Testis (tissue), 2 donors: ENCODE measurements at regions not wholly inside any gene's neighbourhood (a gene's known extent, or its start where the extent isn't known, plus 50 kb on each side); places are given as distances from the start of the nearest gene placed in this dataset.

Source experiments
- DNase-seq: peaks from one replicate; pipeline ENCODE4 v3.0.0-alpha.2; 2019
- H3K27ac ChIP-seq, 2 donors: fragments of 200-600 bp; sonication (generic); one replicate each; pipeline ENCODE4 v1.5.1; 2019
- H3K27me3 ChIP-seq: fragments of 200-600 bp; sonication (generic); one replicate; pipeline ENCODE4 v1.5.1; 2019
- H3K36me3 ChIP-seq: fragments of 200-600 bp; sonication (generic); one replicate; pipeline ENCODE4 v1.5.1; 2017; ENCODE audit warnings: low read depth; ENCODE audit errors: missing control alignments
- H3K4me1 ChIP-seq: fragments of 200-600 bp; sonication (generic); one replicate; pipeline ENCODE4 v1.5.1; 2019
- H3K4me3 ChIP-seq, 2 donors: fragments of 200-600 bp; sonication (generic); one replicate each; pipeline ENCODE4 v1.5.1; 2017 to 2019
- H3K9me3 ChIP-seq: fragments of 200-600 bp; sonication (generic); one replicate; pipeline ENCODE4 v1.5.1; 2017
- POLR2A ChIP-seq: fragments of 450-650 bp; IDR thresholded peaks from one replicate; pipeline ENCODE4 v1.6.1; 2017; ENCODE audit warnings: antibody characterized with exemption, mild to moderate bottlenecking, moderate library complexity
- WGBS, 2 donors: methylation state at CpG; one replicate each; pipeline ENCODE4 v1.1.5; 2018; 5-methylcytosine and 5-hydroxymethylcytosine counted together
- intact Hi-C: fragments of 100-400 bp; cut with DNase I; formaldehyde crosslinking; loops from one replicate; pipeline ENCODE4 v1.15.1; 2023; ENCODE audit warnings: low total_unique reads
- TF ChIP-seq, protein P1 (sequence below), 3 experiments: fragments of 450-650 bp in 2 of 3; fragments of 200-600 bp in 1 of 3; sonication (generic) in 1 of 3; IDR thresholded peaks; one replicate each; pipeline ENCODE4 v1.5.1; 2016 to 2019; ENCODE audit warnings: antibody characterized with exemption in 3 of 3, mild to moderate bottlenecking in 2 of 3, moderate library complexity in 1 of 3

DNA sequence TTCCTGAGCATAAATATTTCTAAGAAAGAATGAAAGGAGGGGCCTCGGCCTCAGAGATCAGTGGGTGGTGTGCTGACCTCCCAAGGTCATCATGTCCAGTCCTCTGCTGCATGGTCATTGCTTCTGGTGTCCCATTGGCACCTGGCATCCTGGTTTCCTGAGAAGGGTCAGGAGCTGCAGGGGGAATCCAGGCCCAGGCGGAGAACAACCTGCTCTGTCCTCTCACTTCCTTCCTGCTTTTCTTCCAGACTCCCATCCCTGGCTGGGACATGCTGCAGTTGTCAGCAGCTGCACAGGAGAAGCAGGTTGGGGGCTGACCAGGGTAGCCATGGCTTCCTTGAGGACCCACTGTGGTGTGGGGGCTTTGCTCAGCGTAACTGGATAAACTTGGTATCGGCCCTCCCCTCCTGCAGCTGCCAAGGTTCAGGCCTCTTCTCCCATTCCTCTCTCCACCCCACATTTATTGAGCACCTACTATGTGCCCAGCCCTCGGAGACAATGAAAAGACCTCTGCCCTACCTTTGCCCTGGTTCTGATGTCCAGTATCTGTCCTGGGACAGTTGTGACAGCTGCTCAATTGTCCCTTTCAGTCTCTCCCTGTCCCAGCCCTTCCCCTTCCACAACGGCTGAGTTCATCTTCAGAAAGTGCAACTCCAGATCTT, 155.2 kb downstream of the CEBPB start:
- Histone ChIP-seq H3K36me3 (no peaks in the 10 kb centered on the region), H3K27ac (peak overlapping the region; percentile 70), H3K4me3 (no peak overlapping the region), H3K9me3 (no peaks in the 10 kb centered on the region), H3K4me1 (peaks cover 11% of the 10 kb centered on the region), H3K27me3 (no peaks in the 10 kb centered on the region)
- no peak for DNase-seq
- 80 to 81% methylated on average over 6 of the region's 6 CpGs for WGBS, 2 donors
- TF ChIP-seq, protein P1, sequence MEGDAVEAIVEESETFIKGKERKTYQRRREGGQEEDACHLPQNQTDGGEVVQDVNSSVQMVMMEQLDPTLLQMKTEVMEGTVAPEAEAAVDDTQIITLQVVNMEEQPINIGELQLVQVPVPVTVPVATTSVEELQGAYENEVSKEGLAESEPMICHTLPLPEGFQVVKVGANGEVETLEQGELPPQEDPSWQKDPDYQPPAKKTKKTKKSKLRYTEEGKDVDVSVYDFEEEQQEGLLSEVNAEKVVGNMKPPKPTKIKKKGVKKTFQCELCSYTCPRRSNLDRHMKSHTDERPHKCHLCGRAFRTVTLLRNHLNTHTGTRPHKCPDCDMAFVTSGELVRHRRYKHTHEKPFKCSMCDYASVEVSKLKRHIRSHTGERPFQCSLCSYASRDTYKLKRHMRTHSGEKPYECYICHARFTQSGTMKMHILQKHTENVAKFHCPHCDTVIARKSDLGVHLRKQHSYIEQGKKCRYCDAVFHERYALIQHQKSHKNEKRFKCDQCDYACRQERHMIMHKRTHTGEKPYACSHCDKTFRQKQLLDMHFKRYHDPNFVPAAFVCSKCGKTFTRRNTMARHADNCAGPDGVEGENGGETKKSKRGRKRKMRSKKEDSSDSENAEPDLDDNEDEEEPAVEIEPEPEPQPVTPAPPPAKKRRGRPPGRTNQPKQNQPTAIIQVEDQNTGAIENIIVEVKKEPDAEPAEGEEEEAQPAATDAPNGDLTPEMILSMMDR (IDR thresholded peaks at IDR 0.05) = no peak
- intact Hi-C loops = no loop called here

DNA sequence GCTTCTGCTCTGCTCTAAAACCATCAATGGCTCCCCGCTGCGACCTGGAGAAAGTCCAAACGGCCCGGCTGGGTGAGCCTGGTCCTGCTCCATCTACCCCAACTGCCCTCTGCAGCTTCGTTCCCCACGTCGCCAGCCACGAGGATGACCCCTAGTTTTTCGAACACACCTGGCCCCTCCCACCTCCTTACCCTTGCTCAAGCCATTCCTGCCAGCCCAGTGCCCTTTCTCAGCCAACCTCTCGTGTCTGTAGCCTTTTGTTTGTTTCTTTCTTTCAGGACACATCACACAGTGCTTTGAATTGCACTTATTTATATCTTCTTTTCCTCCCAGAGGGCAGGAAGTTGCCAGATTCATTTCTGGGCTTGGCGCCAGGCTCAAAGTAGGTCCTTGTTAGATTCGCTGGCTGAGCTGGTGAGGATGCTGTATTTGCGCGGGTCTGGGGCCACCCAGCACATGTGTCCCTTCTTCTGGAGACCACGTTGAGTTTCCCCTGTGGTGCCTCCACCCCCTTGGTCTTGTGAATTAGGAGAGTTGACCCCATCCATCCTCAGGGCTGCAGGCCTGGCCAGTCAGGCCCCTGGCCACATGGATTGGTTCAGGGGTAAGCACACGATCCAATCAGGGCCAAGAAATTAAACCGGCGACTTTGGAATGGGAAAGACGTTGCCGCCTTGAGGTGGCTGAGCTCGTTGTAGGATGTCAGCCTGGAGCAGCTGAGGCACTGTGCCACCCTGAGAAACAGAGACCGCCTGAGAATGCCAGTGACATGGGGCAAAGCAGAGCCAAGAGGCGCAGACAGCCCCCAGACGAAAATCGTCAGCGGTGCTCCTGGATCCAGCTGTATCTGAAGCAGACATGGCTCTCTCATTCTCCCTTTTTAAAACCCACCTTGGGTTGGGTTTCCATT, 156.0 kb downstream of the CEBPB start:
- no peaks in the 10 kb centered on the region for H3K9me3 ChIP-seq
- peak overlapping the region; percentile 70 for H3K27ac ChIP-seq
- no peaks in the 10 kb centered on the region for H3K36me3 ChIP-seq
- intact Hi-C loops = no loop called here
- no peak overlapping the region for H3K4me3 ChIP-seq
- peaks cover 11% of the 10 kb centered on the region for H3K4me1 ChIP-seq
- no peaks in the 10 kb centered on the region for H3K27me3 ChIP-seq
- DNase-seq = peak; percentile 88
- TF ChIP-seq, protein P1 (IDR thresholded peaks at IDR 0.05) = no peak
- TF ChIP-seq POLR2A = no peak
- 56 to 67% methylated on average over 26 of the region's 26 CpGs for WGBS, 2 donors

- Histone ChIP-seq H3K36me3 (no peaks in the 10 kb centered on the region), H3K4me1 (peaks cover 11% of the 10 kb centered on the region), H3K27ac (peak overlapping the region; percentile 1 to 70), H3K4me3 (no peak overlapping the region), H3K9me3 (no peaks in the 10 kb centered on the region), H3K27me3 (no peaks in the 10 kb centered on the region)
- no peak for DNase-seq
- no peak for TF ChIP-seq POLR2A
- TF ChIP-seq, protein P1 (IDR thresholded peaks at IDR 0.05) = no peak
- intact Hi-C loops = no loop called here
- 84 to 89% methylated on average over 13 of the region's 13 CpGs for WGBS, 2 donors
Observed at GRCh38 chr20:50347284-50348063, 156.8 kb downstream of the CEBPB start.

- Histone ChIP-seq H3K36me3 (no peaks in the 10 kb centered on the region), H3K27ac (no peak overlapping the region), H3K4me1 (peaks cover 11% of the 10 kb centered on the region), H3K27me3 (no peaks in the 10 kb centered on the region), H3K9me3 (no peaks in the 10 kb centered on the region), H3K4me3 (no peak overlapping the region)
- WGBS, 2 donors = 77 to 80% methylated on average over 6 of the region's 6 CpGs
- intact Hi-C loops = no loop called here
- peak; percentile 50 for DNase-seq
- TF ChIP-seq, protein P1 (IDR thresholded peaks at IDR 0.05) = no peak
- TF ChIP-seq POLR2A = no peak
Observed at GRCh38 chr20:50348096-50348495, 157.5 kb downstream of the CEBPB start.
